Bronchial epithelial cell (primary cell): ENCODE measurements at regions not wholly inside any gene's neighbourhood (a gene's known extent, or its start where the extent isn't known, plus 50 kb on each side); places are given as distances from the start of the nearest gene placed in this dataset.

Source experiments
- DNase-seq: peaks from one replicate; pipeline ENCODE4 v3.0.0-alpha.2; 2010; ENCODE audit warnings: low read depth
- FAIRE-seq: peaks from 2 replicates; lab custom pipeline; 2011; peaks lifted over from hg19 to GRCh38; lab: Jason Lieb, UNC
- H3K27me3 ChIP-seq: 2 replicates; pipeline ENCODE4 v1.5.1; 2011; ENCODE audit warnings: low read length; ENCODE audit not compliant: control insufficient read depth, insufficient read depth
- H3K36me3 ChIP-seq: 2 replicates; pipeline ENCODE4 v1.5.1; 2011; ENCODE audit warnings: low read length; ENCODE audit not compliant: control insufficient read depth, insufficient read depth
- H3K4me3 ChIP-seq: 2 replicates; pipeline ENCODE4 v1.5.1; 2011; ENCODE audit warnings: mild to moderate bottlenecking, low read depth, low read length, control low read depth
- CTCF ChIP-seq: IDR thresholded peaks from 2 replicates; pipeline ENCODE4 v1.5.1; 2011; ENCODE audit warnings: mild to moderate bottlenecking, moderate library complexity, low read length, control low read depth, inconsistent platforms; ENCODE audit not compliant: insufficient read depth, severe bottlenecking

- no peak for DNase-seq
- Histone ChIP-seq H3K27me3 (no peaks in the 10 kb centered on the region), H3K4me3 (no peak overlapping the region), H3K36me3 (no peaks in the 10 kb centered on the region)
- TF ChIP-seq CTCF: no peak
- no peak for FAIRE-seq
These were observed 217.6 kb downstream of the NDUFA10 start for GRCh38 chr2:239807568-239807967.

GRCh38 chr2:239806758-239807434, 218.2 kb downstream of the NDUFA10 start:
- no peak for FAIRE-seq
- H3K4me3 ChIP-seq: no peak overlapping the region

GRCh38 chr2:239806276-239806675, 218.9 kb downstream of the NDUFA10 start:
- FAIRE-seq: no peak
- Histone ChIP-seq H3K36me3 (no peaks in the 10 kb centered on the region), H3K4me3 (no peak overlapping the region), H3K27me3 (no peaks in the 10 kb centered on the region)
- DNase-seq: no peak
- TF ChIP-seq CTCF: no peak

More at GRCh38 chr2:239806758-239807434, 218.2 kb downstream of the NDUFA10 start:
- no peak for TF ChIP-seq CTCF
- H3K27me3 ChIP-seq: no peaks in the 10 kb centered on the region
- no peak for DNase-seq
- no peaks in the 10 kb centered on the region for H3K36me3 ChIP-seq

GRCh38 chr2:239805414-239805813, 219.7 kb downstream of the NDUFA10 start:
- TF ChIP-seq CTCF: no peak
- DNase-seq: no peak
- no peak for FAIRE-seq
- no peaks in the 10 kb centered on the region for H3K27me3 ChIP-seq
- H3K36me3 ChIP-seq: no peaks in the 10 kb centered on the region
- H3K4me3 ChIP-seq: no peak overlapping the region

GRCh38 chr2:239805043-239805329, 220.2 kb downstream of the NDUFA10 start:
- DNase-seq (no peak), FAIRE-seq (no peak)
- TF ChIP-seq CTCF: no peak
- no peaks in the 10 kb centered on the region for H3K36me3 ChIP-seq
- no peaks in the 10 kb centered on the region for H3K27me3 ChIP-seq
- no peak overlapping the region for H3K4me3 ChIP-seq
